GM21367 (cell line): ENCODE measurements at regions not wholly inside any gene's neighbourhood (a gene's known extent, or its start where the extent isn't known, plus 50 kb on each side); places are given as distances from the start of the nearest gene placed in this dataset.

Source experiments
- ATAC-seq: cut with Tn5 transposase; IDR thresholded peaks from one replicate; pipeline ENCODE4 v1.9.1; 2021; ENCODE audit not compliant: unreplicated experiment

- ATAC-seq: no peak
Observed at GRCh38 chr20:39670988-39671387, 708.8 kb downstream of the DHX35 start.

- no peak for ATAC-seq
Observed at GRCh38 chr20:39669659-39670058, 707.5 kb downstream of the DHX35 start.

- ATAC-seq: no peak
Observed at GRCh38 chr20:39668038-39668437, 705.9 kb downstream of the DHX35 start.

- no peak for ATAC-seq
Observed at GRCh38 chr20:39661833-39662232, 699.7 kb downstream of the DHX35 start.

GRCh38 chr20:39660965-39661364 lies 698.8 kb downstream of the DHX35 start:
- ATAC-seq: no peak

GRCh38 chr20:39660226-39660625 lies 698.1 kb downstream of the DHX35 start:
- no peak for ATAC-seq

GRCh38 chr20:39658662-39659409 lies 696.7 kb downstream of the DHX35 start:
- ATAC-seq: no peak

GRCh38 chr20:39654171-39654570 lies 692.0 kb downstream of the DHX35 start:
- no peak for ATAC-seq

- ATAC-seq: no peak
Observed at GRCh38 chr20:39651645-39652325, 689.6 kb downstream of the DHX35 start.

- ATAC-seq: no peak
Observed at GRCh38 chr20:39646874-39647413, 684.8 kb downstream of the DHX35 start.

GRCh38 chr20:39645131-39645530 lies 683.0 kb downstream of the DHX35 start:
- no peak for ATAC-seq

GRCh38 chr20:39643292-39643691 lies 681.1 kb downstream of the DHX35 start:
- no peak for ATAC-seq

GRCh38 chr20:39641423-39641822 lies 679.3 kb downstream of the DHX35 start:
- ATAC-seq: no peak

- no peak for ATAC-seq
Observed at GRCh38 chr20:39640147-39640546, 678.0 kb downstream of the DHX35 start.

- no peak for ATAC-seq
Observed at GRCh38 chr20:39638731-39639130, 676.6 kb downstream of the DHX35 start.

GRCh38 chr20:39633689-39634088 lies 671.5 kb downstream of the DHX35 start:
- ATAC-seq: no peak

GRCh38 chr20:39632757-39633156 lies 670.6 kb downstream of the DHX35 start:
- no peak for ATAC-seq

- no peak for ATAC-seq
Observed at GRCh38 chr20:39632176-39632575, 670.0 kb downstream of the DHX35 start.

- no peak for ATAC-seq
Observed at GRCh38 chr20:39631557-39631956, 669.4 kb downstream of the DHX35 start.

- no peak for ATAC-seq
Observed at GRCh38 chr20:39630215-39630908, 668.2 kb downstream of the DHX35 start.

- ATAC-seq: no peak
Observed at GRCh38 chr20:39627765-39628164, 665.6 kb downstream of the DHX35 start.

- no peak for ATAC-seq
Observed at GRCh38 chr20:39624316-39624715, 662.2 kb downstream of the DHX35 start.
